MM.1S (cell line): ENCODE measurements at regions not wholly inside any gene's neighbourhood (a gene's known extent, or its start where the extent isn't known, plus 50 kb on each side); places are given as distances from the start of the nearest gene placed in this dataset.

Experiments used
- EZH2 ChIP-seq: fragments of 300-600 bp; sonication (generic); optimal IDR thresholded peaks from 2 replicates; pipeline ENCODE3; 2017; ENCODE audit warnings: low read depth, mild to moderate bottlenecking, antibody characterized with exemption, low read length, mixed read lengths
- TF ChIP-seq, protein P1 (sequence below): fragments of 300-600 bp; sonication (generic); IDR thresholded peaks from 2 replicates; pipeline ENCODE4 v1.5.1; 2016; ENCODE audit warnings: antibody characterized with exemption, low read length, mixed read lengths

GRCh38 chr11:115682101-115682500 is 177.9 kb upstream of the CADM1 start:
- TF ChIP-seq, protein P1, sequence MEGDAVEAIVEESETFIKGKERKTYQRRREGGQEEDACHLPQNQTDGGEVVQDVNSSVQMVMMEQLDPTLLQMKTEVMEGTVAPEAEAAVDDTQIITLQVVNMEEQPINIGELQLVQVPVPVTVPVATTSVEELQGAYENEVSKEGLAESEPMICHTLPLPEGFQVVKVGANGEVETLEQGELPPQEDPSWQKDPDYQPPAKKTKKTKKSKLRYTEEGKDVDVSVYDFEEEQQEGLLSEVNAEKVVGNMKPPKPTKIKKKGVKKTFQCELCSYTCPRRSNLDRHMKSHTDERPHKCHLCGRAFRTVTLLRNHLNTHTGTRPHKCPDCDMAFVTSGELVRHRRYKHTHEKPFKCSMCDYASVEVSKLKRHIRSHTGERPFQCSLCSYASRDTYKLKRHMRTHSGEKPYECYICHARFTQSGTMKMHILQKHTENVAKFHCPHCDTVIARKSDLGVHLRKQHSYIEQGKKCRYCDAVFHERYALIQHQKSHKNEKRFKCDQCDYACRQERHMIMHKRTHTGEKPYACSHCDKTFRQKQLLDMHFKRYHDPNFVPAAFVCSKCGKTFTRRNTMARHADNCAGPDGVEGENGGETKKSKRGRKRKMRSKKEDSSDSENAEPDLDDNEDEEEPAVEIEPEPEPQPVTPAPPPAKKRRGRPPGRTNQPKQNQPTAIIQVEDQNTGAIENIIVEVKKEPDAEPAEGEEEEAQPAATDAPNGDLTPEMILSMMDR: no peak
- TF ChIP-seq EZH2: no peak
